ENCODE measurements at regions not wholly inside any gene's neighbourhood (a gene's known extent, or its start where the extent isn't known, plus 50 kb on each side); places are given as distances from the start of the nearest gene placed in this dataset.

- H3K9me3 ChIP-seq (ENCODE audit: control insufficient read depth in 1 of 2, low read length in 2 of 2): no peaks in the 10 kb centered on the region
- no peaks in the 10 kb centered on the region for H3K27me3 ChIP-seq (ENCODE audit: low read depth, low read length)
- H3K4me3 ChIP-seq (ENCODE audit: low read depth in 1 of 2, low read length in 2 of 2): no peak overlapping the region
- H3K36me3 ChIP-seq (ENCODE audit: control insufficient read depth in 1 of 2, insufficient read depth in 2 of 2, low read length in 2 of 2): no peaks in the 10 kb centered on the region
- no peaks in the 10 kb centered on the region for H3K4me1 ChIP-seq (ENCODE audit: control insufficient read depth in 1 of 2, insufficient read depth in 2 of 2, low read length in 2 of 2)
- H3K27ac ChIP-seq (ENCODE audit: low read length): no peak overlapping the region
Observed at GRCh38 chr6:139863964-139864363, 489.5 kb upstream of the CITED2 start.

- H3K27me3 ChIP-seq (ENCODE audit: low read depth, low read length): no peaks in the 10 kb centered on the region
- H3K4me3 ChIP-seq (ENCODE audit: low read depth in 1 of 2, low read length in 2 of 2): no peak overlapping the region
- no peaks in the 10 kb centered on the region for H3K36me3 ChIP-seq (ENCODE audit: control insufficient read depth in 1 of 2, insufficient read depth in 2 of 2, low read length in 2 of 2)
- H3K27ac ChIP-seq (ENCODE audit: low read length): no peak overlapping the region
- no peaks in the 10 kb centered on the region for H3K4me1 ChIP-seq (ENCODE audit: control insufficient read depth in 1 of 2, insufficient read depth in 2 of 2, low read length in 2 of 2)
- no peaks in the 10 kb centered on the region for H3K9me3 ChIP-seq (ENCODE audit: control insufficient read depth in 1 of 2, low read length in 2 of 2)
Observed at GRCh38 chr6:139863346-139863745, 488.9 kb upstream of the CITED2 start.

GRCh38 chr6:139862311-139862710 is 487.9 kb upstream of the CITED2 start:
- Histone ChIP-seq H3K9me3 (ENCODE audit: control insufficient read depth in 1 of 2, low read length in 2 of 2) (no peaks in the 10 kb centered on the region), H3K36me3 (ENCODE audit: control insufficient read depth in 1 of 2, insufficient read depth in 2 of 2, low read length in 2 of 2) (no peaks in the 10 kb centered on the region), H3K4me1 (ENCODE audit: control insufficient read depth in 1 of 2, insufficient read depth in 2 of 2, low read length in 2 of 2) (no peaks in the 10 kb centered on the region), H3K4me3 (ENCODE audit: low read depth in 1 of 2, low read length in 2 of 2) (no peak overlapping the region), H3K27ac (ENCODE audit: low read length) (no peak overlapping the region), H3K27me3 (ENCODE audit: low read depth, low read length) (no peaks in the 10 kb centered on the region)

DNA sequence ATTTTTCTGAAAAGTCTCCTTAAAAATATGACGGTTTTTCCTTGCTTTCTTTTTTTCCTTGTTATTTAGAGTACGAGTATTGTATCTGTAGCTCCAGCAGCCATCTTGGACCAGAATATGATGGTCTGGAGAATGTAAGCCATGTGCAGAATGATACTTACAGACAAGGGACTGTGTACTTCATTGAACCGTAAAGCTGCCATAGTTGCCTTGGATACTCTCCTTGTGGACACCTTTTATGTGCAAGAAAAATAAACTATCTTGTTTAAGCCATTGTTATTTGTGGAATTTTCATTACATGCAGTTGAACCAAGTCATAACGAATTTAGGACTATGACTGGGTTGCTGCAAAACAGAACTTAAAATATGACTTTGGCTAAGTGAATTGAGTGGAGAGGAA is 485.8 kb upstream of the CITED2 start:
- H3K36me3 ChIP-seq (ENCODE audit: control insufficient read depth in 1 of 2, insufficient read depth in 2 of 2, low read length in 2 of 2): no peaks in the 10 kb centered on the region
- no peak overlapping the region for H3K27ac ChIP-seq (ENCODE audit: low read length)
- H3K27me3 ChIP-seq (ENCODE audit: low read depth, low read length): no peaks in the 10 kb centered on the region
- no peak overlapping the region for H3K4me3 ChIP-seq (ENCODE audit: low read depth in 1 of 2, low read length in 2 of 2)
- H3K9me3 ChIP-seq (ENCODE audit: control insufficient read depth in 1 of 2, low read length in 2 of 2): no peaks in the 10 kb centered on the region
- peaks cover 0 to 9% of the 10 kb centered on the region in 2 donors for H3K4me1 ChIP-seq (ENCODE audit: control insufficient read depth in 1 of 2, insufficient read depth in 2 of 2, low read length in 2 of 2)

- Histone ChIP-seq H3K36me3 (ENCODE audit: control insufficient read depth in 1 of 2, insufficient read depth in 2 of 2, low read length in 2 of 2) (no peaks in the 10 kb centered on the region), H3K27ac (ENCODE audit: low read length) (no peak overlapping the region), H3K4me1 (ENCODE audit: control insufficient read depth in 1 of 2, insufficient read depth in 2 of 2, low read length in 2 of 2) (peaks cover 3 to 9% of the 10 kb centered on the region in 2 donors), H3K9me3 (ENCODE audit: control insufficient read depth in 1 of 2, low read length in 2 of 2) (no peaks in the 10 kb centered on the region), H3K27me3 (ENCODE audit: low read depth, low read length) (no peaks in the 10 kb centered on the region), H3K4me3 (ENCODE audit: low read depth in 1 of 2, low read length in 2 of 2) (no peak overlapping the region)
Observed at GRCh38 chr6:139858429-139858828, 484.0 kb upstream of the CITED2 start.

DNA sequence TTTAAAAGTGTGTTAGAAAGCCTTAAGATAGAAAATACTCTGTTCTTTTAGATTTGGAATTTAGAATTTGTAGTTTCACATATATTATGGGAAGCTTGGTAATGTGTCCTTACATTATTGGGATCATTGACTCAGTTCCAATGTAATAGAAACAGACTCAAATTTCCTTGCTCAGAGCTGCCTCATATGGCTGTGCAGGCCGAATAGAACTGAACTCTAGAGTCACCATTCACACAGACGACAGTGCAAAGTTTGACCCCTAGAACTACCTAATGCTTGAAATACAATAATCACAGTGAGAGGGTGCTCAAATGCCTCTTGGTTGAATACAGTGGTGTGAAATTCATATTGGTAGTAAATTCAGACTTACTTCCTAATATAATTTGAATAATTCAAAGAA is 482.7 kb upstream of the CITED2 start:
- Histone ChIP-seq H3K4me3 (ENCODE audit: low read depth in 1 of 2, low read length in 2 of 2) (no peak overlapping the region), H3K9me3 (ENCODE audit: control insufficient read depth in 1 of 2, low read length in 2 of 2) (no peaks in the 10 kb centered on the region), H3K4me1 (ENCODE audit: control insufficient read depth in 1 of 2, insufficient read depth in 2 of 2, low read length in 2 of 2) (peaks cover 5 to 9% of the 10 kb centered on the region in 2 donors), H3K27ac (ENCODE audit: low read length) (no peak overlapping the region), H3K27me3 (ENCODE audit: low read depth, low read length) (no peaks in the 10 kb centered on the region), H3K36me3 (ENCODE audit: control insufficient read depth in 1 of 2, insufficient read depth in 2 of 2, low read length in 2 of 2) (no peaks in the 10 kb centered on the region)

GRCh38 chr6:139856562-139856961 is 482.1 kb upstream of the CITED2 start:
- Histone ChIP-seq H3K27me3 (ENCODE audit: low read depth, low read length) (no peaks in the 10 kb centered on the region), H3K4me3 (ENCODE audit: low read depth in 1 of 2, low read length in 2 of 2) (no peak overlapping the region), H3K36me3 (ENCODE audit: control insufficient read depth in 1 of 2, insufficient read depth in 2 of 2, low read length in 2 of 2) (no peaks in the 10 kb centered on the region), H3K9me3 (ENCODE audit: control insufficient read depth in 1 of 2, low read length in 2 of 2) (no peaks in the 10 kb centered on the region), H3K4me1 (ENCODE audit: control insufficient read depth in 1 of 2, insufficient read depth in 2 of 2, low read length in 2 of 2) (peaks cover 5 to 9% of the 10 kb centered on the region in 2 donors), H3K27ac (ENCODE audit: low read length) (no peak overlapping the region)

- Histone ChIP-seq H3K36me3 (ENCODE audit: control insufficient read depth in 1 of 2, insufficient read depth in 2 of 2, low read length in 2 of 2) (no peaks in the 10 kb centered on the region), H3K9me3 (ENCODE audit: control insufficient read depth in 1 of 2, low read length in 2 of 2) (peaks cover 0 to 6% of the 10 kb centered on the region in 2 donors), H3K27me3 (ENCODE audit: low read depth, low read length) (no peaks in the 10 kb centered on the region), H3K4me1 (ENCODE audit: control insufficient read depth in 1 of 2, insufficient read depth in 2 of 2, low read length in 2 of 2) (peaks cover 5 to 9% of the 10 kb centered on the region in 2 donors), H3K4me3 (ENCODE audit: low read depth in 1 of 2, low read length in 2 of 2) (no peak overlapping the region), H3K27ac (ENCODE audit: low read length) (no peak overlapping the region)
Observed at GRCh38 chr6:139855671-139856311, 481.3 kb upstream of the CITED2 start.

GRCh38 chr6:139853302-139853992 is 479.0 kb upstream of the CITED2 start:
- peak overlapping the region; percentile 29 for H3K27ac ChIP-seq (ENCODE audit: low read length)
- H3K4me1 ChIP-seq (ENCODE audit: control insufficient read depth in 1 of 2, insufficient read depth in 2 of 2, low read length in 2 of 2): peaks cover 5 to 9% of the 10 kb centered on the region in 2 donors
- H3K4me3 ChIP-seq (ENCODE audit: low read depth in 1 of 2, low read length in 2 of 2): no peak overlapping the region
- H3K36me3 ChIP-seq (ENCODE audit: control insufficient read depth in 1 of 2, insufficient read depth in 2 of 2, low read length in 2 of 2): no peaks in the 10 kb centered on the region
- no peaks in the 10 kb centered on the region for H3K27me3 ChIP-seq (ENCODE audit: low read depth, low read length)
- peaks cover 0 to 9% of the 10 kb centered on the region in 2 donors for H3K9me3 ChIP-seq (ENCODE audit: control insufficient read depth in 1 of 2, low read length in 2 of 2)

GRCh38 chr6:139852488-139853140 is 478.2 kb upstream of the CITED2 start:
- H3K36me3 ChIP-seq (ENCODE audit: control insufficient read depth in 1 of 2, insufficient read depth in 2 of 2, low read length in 2 of 2): no peaks in the 10 kb centered on the region
- H3K27me3 ChIP-seq (ENCODE audit: low read depth, low read length): no peaks in the 10 kb centered on the region
- peaks cover 5 to 9% of the 10 kb centered on the region in 2 donors for H3K4me1 ChIP-seq (ENCODE audit: control insufficient read depth in 1 of 2, insufficient read depth in 2 of 2, low read length in 2 of 2)
- H3K4me3 ChIP-seq (ENCODE audit: low read depth in 1 of 2, low read length in 2 of 2): no peak overlapping the region
- H3K9me3 ChIP-seq (ENCODE audit: control insufficient read depth in 1 of 2, low read length in 2 of 2): peaks cover 0 to 9% of the 10 kb centered on the region in 2 donors
- no peak overlapping the region for H3K27ac ChIP-seq (ENCODE audit: low read length)

GRCh38 chr6:139852067-139852466 is 477.6 kb upstream of the CITED2 start:
- peaks cover 0 to 9% of the 10 kb centered on the region in 2 donors for H3K9me3 ChIP-seq (ENCODE audit: control insufficient read depth in 1 of 2, low read length in 2 of 2)
- H3K27me3 ChIP-seq (ENCODE audit: low read depth, low read length): no peaks in the 10 kb centered on the region
- H3K27ac ChIP-seq (ENCODE audit: low read length): no peak overlapping the region
- no peaks in the 10 kb centered on the region for H3K36me3 ChIP-seq (ENCODE audit: control insufficient read depth in 1 of 2, insufficient read depth in 2 of 2, low read length in 2 of 2)
- H3K4me1 ChIP-seq (ENCODE audit: control insufficient read depth in 1 of 2, insufficient read depth in 2 of 2, low read length in 2 of 2): peaks cover 5 to 13% of the 10 kb centered on the region in 2 donors
- no peak overlapping the region for H3K4me3 ChIP-seq (ENCODE audit: low read depth in 1 of 2, low read length in 2 of 2)
